ENCODE measurements at regions not wholly inside any gene's neighbourhood (a gene's known extent, or its start where the extent isn't known, plus 50 kb on each side); places are given as distances from the start of the nearest gene placed in this dataset.

DNA sequence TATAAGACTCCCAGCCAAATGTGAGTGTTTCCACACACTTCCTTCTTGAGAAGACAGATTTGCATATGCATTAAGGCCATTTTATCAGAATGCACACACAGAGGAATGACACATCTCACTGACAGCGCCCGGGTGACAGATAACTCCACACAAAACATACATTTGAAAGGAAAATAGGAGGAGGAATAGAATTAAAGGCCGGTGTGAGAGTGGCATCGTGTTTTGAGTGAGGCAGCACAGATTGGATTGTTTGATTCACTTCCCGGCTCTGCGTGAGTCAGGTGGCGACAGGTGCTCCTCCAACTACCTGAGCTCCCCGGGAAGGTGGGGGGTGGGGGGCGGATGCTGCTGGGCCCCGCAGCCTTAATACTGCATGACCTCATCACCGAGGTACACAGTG lies 429.0 kb downstream of the TSHZ3 start (continued):
- TF ChIP-seq, protein P1, sequence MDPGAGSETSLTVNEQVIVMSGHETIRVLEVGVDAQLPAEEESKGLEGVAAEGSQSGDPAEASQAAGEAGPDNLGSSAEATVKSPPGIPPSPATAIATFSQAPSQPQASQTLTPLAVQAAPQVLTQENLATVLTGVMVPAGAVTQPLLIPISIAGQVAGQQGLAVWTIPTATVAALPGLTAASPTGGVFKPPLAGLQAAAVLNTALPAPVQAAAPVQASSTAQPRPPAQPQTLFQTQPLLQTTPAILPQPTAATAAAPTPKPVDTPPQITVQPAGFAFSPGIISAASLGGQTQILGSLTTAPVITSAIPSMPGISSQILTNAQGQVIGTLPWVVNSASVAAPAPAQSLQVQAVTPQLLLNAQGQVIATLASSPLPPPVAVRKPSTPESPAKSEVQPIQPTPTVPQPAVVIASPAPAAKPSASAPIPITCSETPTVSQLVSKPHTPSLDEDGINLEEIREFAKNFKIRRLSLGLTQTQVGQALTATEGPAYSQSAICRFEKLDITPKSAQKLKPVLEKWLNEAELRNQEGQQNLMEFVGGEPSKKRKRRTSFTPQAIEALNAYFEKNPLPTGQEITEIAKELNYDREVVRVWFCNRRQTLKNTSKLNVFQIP (CRISPR knock-in tag; IDR thresholded peaks at IDR 0.05; ENCODE audit: borderline replicate concordance, low read depth) = no peak
- TF ChIP-seq SNAI2 (CRISPR knock-in tag; IDR thresholded peaks at IDR 0.05) (no peak), ESRRG (CRISPR knock-in tag; IDR thresholded peaks at IDR 0.05) (no peak), TCF4 (CRISPR knock-in tag; IDR thresholded peaks at IDR 0.05; ENCODE audit: borderline replicate concordance) (no peak), TOX (CRISPR knock-in tag; IDR thresholded peaks at IDR 0.05; ENCODE audit: borderline replicate concordance) (no peak), ZNF565 (CRISPR knock-in tag; conservative IDR thresholded peaks at IDR 0.05; ENCODE audit: low read depth) (no peak), RARB (CRISPR knock-in tag; IDR thresholded peaks at IDR 0.05) (no peak), CSDC2 (CRISPR knock-in tag; IDR thresholded peaks at IDR 0.05) (no peak), ARNTL (CRISPR knock-in tag; IDR thresholded peaks at IDR 0.05; ENCODE audit: borderline replicate concordance, low read depth) (no peak)
- TF ChIP-seq, protein P2, sequence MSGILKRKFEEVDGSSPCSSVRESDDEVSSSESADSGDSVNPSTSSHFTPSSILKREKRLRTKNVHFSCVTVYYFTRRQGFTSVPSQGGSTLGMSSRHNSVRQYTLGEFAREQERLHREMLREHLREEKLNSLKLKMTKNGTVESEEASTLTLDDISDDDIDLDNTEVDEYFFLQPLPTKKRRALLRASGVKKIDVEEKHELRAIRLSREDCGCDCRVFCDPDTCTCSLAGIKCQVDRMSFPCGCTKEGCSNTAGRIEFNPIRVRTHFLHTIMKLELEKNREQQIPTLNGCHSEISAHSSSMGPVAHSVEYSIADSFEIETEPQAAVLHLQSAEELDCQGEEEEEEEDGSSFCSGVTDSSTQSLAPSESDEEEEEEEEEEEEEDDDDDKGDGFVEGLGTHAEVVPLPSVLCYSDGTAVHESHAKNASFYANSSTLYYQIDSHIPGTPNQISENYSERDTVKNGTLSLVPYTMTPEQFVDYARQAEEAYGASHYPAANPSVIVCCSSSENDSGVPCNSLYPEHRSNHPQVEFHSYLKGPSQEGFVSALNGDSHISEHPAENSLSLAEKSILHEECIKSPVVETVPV (CRISPR knock-in tag; IDR thresholded peaks at IDR 0.05) = no peak
- TF ChIP-seq, protein P3, sequence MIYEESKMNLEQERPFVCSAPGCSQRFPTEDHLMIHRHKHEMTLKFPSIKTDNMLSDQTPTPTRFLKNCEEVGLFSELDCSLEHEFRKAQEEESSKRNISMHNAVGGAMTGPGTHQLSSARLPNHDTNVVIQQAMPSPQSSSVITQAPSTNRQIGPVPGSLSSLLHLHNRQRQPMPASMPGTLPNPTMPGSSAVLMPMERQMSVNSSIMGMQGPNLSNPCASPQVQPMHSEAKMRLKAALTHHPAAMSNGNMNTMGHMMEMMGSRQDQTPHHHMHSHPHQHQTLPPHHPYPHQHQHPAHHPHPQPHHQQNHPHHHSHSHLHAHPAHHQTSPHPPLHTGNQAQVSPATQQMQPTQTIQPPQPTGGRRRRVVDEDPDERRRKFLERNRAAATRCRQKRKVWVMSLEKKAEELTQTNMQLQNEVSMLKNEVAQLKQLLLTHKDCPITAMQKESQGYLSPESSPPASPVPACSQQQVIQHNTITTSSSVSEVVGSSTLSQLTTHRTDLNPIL (CRISPR knock-in tag; IDR thresholded peaks at IDR 0.05; ENCODE audit: low read depth) = no peak

DNA sequence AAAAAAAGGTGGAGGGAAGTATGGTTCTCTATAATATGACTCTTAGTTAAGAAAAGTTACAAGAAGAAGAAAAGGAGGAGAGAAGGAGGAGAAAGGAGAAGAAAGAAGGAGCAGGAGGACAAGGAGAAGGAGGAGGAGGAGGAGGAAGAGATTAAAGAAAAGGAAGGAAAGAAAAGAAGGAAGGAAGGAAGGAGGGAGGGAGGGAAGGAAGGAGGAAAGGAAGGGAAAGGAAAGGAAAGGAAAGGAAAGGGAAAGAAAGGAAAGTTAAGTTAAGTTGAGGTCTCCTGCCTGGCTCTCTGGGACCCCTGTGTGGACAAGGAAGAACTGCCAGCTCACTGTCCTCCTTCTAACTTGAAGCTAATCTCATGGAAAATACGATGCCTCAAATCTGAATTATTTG lies 429.5 kb downstream of the TSHZ3 start:
- TF ChIP-seq, protein P2 (CRISPR knock-in tag; IDR thresholded peaks at IDR 0.05) = no peak
- TF ChIP-seq ESRRG (CRISPR knock-in tag; IDR thresholded peaks at IDR 0.05) (no peak), SNAI2 (CRISPR knock-in tag; IDR thresholded peaks at IDR 0.05) (no peak), ARNTL (CRISPR knock-in tag; IDR thresholded peaks at IDR 0.05; ENCODE audit: borderline replicate concordance, low read depth) (no peak), ISL1 (CRISPR knock-in tag; IDR thresholded peaks at IDR 0.05) (no peak), ZC3H10 (CRISPR knock-in tag; IDR thresholded peaks at IDR 0.05) (no peak), TCF4 (CRISPR knock-in tag; IDR thresholded peaks at IDR 0.05; ENCODE audit: borderline replicate concordance) (no peak), TOX (CRISPR knock-in tag; IDR thresholded peaks at IDR 0.05; ENCODE audit: borderline replicate concordance) (no peak), ZFP3 (CRISPR knock-in tag; IDR thresholded peaks at IDR 0.05) (no peak), GLIS3 (CRISPR knock-in tag; IDR thresholded peaks at IDR 0.05) (no peak), ZNF8 (CRISPR knock-in tag; IDR thresholded peaks at IDR 0.05) (no peak), ZFP30 (CRISPR knock-in tag; IDR thresholded peaks at IDR 0.05) (no peak), ZNF70 (CRISPR knock-in tag; IDR thresholded peaks at IDR 0.05) (no peak)
- TF ChIP-seq, protein P1 (CRISPR knock-in tag; IDR thresholded peaks at IDR 0.05; ENCODE audit: borderline replicate concordance, low read depth) = no peak
- TF ChIP-seq, protein P4, sequence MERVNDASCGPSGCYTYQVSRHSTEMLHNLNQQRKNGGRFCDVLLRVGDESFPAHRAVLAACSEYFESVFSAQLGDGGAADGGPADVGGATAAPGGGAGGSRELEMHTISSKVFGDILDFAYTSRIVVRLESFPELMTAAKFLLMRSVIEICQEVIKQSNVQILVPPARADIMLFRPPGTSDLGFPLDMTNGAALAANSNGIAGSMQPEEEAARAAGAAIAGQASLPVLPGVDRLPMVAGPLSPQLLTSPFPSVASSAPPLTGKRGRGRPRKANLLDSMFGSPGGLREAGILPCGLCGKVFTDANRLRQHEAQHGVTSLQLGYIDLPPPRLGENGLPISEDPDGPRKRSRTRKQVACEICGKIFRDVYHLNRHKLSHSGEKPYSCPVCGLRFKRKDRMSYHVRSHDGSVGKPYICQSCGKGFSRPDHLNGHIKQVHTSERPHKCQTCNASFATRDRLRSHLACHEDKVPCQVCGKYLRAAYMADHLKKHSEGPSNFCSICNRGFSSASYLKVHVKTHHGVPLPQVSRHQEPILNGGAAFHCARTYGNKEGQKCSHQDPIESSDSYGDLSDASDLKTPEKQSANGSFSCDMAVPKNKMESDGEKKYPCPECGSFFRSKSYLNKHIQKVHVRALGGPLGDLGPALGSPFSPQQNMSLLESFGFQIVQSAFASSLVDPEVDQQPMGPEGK (CRISPR knock-in tag; IDR thresholded peaks at IDR 0.05; ENCODE audit: borderline replicate concordance) = no peak
- TF ChIP-seq, protein P5, sequence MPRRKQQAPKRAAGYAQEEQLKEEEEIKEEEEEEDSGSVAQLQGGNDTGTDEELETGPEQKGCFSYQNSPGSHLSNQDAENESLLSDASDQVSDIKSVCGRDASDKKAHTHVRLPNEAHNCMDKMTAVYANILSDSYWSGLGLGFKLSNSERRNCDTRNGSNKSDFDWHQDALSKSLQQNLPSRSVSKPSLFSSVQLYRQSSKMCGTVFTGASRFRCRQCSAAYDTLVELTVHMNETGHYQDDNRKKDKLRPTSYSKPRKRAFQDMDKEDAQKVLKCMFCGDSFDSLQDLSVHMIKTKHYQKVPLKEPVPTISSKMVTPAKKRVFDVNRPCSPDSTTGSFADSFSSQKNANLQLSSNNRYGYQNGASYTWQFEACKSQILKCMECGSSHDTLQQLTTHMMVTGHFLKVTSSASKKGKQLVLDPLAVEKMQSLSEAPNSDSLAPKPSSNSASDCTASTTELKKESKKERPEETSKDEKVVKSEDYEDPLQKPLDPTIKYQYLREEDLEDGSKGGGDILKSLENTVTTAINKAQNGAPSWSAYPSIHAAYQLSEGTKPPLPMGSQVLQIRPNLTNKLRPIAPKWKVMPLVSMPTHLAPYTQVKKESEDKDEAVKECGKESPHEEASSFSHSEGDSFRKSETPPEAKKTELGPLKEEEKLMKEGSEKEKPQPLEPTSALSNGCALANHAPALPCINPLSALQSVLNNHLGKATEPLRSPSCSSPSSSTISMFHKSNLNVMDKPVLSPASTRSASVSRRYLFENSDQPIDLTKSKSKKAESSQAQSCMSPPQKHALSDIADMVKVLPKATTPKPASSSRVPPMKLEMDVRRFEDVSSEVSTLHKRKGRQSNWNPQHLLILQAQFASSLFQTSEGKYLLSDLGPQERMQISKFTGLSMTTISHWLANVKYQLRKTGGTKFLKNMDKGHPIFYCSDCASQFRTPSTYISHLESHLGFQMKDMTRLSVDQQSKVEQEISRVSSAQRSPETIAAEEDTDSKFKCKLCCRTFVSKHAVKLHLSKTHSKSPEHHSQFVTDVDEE (CRISPR knock-in tag; IDR thresholded peaks at IDR 0.05) = no peak
- no peak for ATAC-seq

All from SK-N-SH treated with all-trans-retinoic acid at 6 μM for 48 hours (cell line).